Mesodermal cell (in vitro differentiated cells): ENCODE measurements at regions not wholly inside any gene's neighbourhood (a gene's known extent, or its start where the extent isn't known, plus 50 kb on each side); places are given as distances from the start of the nearest gene placed in this dataset.

Source experiments
- H3K27ac ChIP-seq: 2 replicates; pipeline ENCODE4 v1.7.0; 2013; ENCODE audit warnings: mild to moderate bottlenecking, low read depth, low read length, moderate library complexity; ENCODE audit not compliant: severe bottlenecking
- H3K36me3 ChIP-seq: 2 replicates; pipeline ENCODE4 v1.7.1; 2013; ENCODE audit warnings: mild to moderate bottlenecking, low read length, moderate library complexity; ENCODE audit not compliant: control insufficient read depth, insufficient read depth
- H3K4me1 ChIP-seq: one replicate; pipeline ENCODE4 v1.7.1; 2013; ENCODE audit warnings: mild to moderate bottlenecking, low read length; ENCODE audit not compliant: insufficient read depth, control insufficient read depth, poor library complexity, severe bottlenecking
- H3K4me3 ChIP-seq: 2 replicates; pipeline ENCODE4 v1.7.0; 2013; ENCODE audit warnings: low read length, control low read depth, mild to moderate bottlenecking; ENCODE audit not compliant: insufficient read depth, poor library complexity, severe bottlenecking; ENCODE audit errors: extremely low read depth
- H3K9me3 ChIP-seq: 2 replicates; pipeline ENCODE4 v1.7.1; 2013; ENCODE audit warnings: mild to moderate bottlenecking, low read length, moderate library complexity; ENCODE audit not compliant: control insufficient read depth
- WGBS, 2 experiments: methylation state at CpG; one replicate each; pipeline ENCODE4 v1.1.5; 2013; ENCODE audit warnings: missing lambda C conversion rate in 2 of 2; ENCODE audit not compliant: insufficient coverage in 2 of 2; 5-methylcytosine and 5-hydroxymethylcytosine counted together

DNA sequence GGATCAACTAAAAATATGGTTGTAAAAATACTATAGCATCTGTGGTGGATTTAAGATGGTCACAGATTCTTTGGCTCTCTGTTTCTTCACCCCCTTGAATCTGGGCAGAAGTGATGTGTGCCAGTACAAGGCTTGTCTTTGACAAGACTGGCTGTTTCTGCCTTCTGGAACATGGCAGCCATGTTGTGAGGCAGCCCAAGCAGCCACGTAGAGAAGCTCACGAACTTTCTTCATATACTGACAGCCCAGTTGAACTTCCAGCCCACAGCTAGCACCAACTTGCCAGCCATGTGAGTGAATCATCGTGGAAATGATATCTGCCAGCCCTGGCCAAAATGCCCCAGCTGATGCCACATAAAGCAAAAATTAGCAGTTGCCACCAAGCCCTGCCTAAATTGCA, 110.8 kb downstream of the BOD1 start:
- no peak overlapping the region for H3K27ac ChIP-seq
- no peaks in the 10 kb centered on the region for H3K9me3 ChIP-seq
- 82 to 92% methylated on average over 2 to 3 of the region's 3 CpGs for WGBS, 2 experiments
- no peaks in the 10 kb centered on the region for H3K4me1 ChIP-seq
- H3K4me3 ChIP-seq = no peak overlapping the region
- no peaks in the 10 kb centered on the region for H3K36me3 ChIP-seq

DNA sequence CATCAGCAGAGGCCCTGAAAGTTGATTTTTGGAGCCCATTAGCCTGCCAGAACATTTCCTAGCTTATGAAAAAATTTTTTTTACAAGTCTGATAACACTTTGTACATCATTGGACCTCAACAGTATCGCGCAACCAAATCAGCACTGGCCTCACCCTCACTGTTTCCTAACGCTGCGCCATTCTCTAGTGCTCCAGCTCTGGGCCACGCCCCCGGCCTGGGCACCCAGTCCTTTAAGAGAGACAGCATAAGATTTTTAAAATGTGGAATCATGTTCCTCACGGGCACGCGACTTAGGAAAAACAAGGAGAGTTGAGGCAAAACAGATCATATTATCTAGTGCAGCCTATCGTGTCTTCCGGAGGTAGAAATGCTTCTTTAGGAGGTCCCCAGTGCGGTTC, 114.5 kb downstream of the BOD1 start:
- Histone ChIP-seq H3K4me3 (no peak overlapping the region), H3K9me3 (no peaks in the 10 kb centered on the region), H3K36me3 (no peaks in the 10 kb centered on the region), H3K27ac (no peak overlapping the region), H3K4me1 (peaks cover 21% of the 10 kb centered on the region)
- WGBS, 2 experiments = 95 to 96% methylated on average over 12 of the region's 12 CpGs

DNA sequence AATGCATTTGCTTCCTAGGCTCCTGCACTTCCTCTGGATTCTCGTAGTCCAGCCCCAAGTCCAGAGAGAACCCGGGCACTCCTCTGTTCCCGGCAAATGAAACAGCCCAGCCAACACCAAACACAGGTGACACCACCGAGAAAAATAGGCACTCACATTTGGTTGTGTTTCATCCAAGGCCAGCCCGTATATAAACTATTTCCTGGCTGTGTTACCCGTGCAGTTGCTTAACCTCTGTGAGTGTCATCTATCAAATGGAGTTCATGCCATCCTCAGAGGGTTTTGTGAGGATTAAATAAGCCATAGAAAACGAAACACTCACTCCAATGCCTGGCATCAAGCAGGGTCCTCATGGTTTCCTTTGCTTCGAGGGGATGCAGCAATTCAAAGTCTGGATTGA, 115.2 kb downstream of the BOD1 start:
- 92 to 93% methylated on average over 4 to 8 of the region's 8 CpGs for WGBS, 2 experiments

DNA sequence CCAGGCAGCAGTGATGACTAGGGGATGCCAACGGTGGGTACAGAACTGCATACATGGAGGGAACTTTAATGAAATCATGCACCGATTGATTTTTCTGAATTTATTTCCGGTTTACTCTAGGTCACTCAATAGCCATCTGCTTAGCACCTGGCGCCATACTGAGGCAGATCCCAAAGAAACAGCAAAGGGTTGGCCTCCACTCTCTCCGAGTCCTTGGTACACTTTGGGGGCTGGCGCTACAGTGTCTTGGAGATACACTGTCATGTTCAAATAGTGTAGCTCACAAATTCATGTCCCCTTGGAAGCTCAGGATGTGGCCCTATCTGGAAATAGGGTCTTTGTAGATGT, 116.3 kb downstream of the BOD1 start:
- Histone ChIP-seq H3K4me3 (no peak overlapping the region), H3K27ac (no peak overlapping the region), H3K36me3 (no peaks in the 10 kb centered on the region), H3K9me3 (no peaks in the 10 kb centered on the region), H3K4me1 (peaks cover 23% of the 10 kb centered on the region)
- 100% methylated on average over 5 to 6 of the region's 6 CpGs for WGBS, 2 experiments

More for the DNA sequence above, 115.2 kb downstream of the BOD1 start:
- no peaks in the 10 kb centered on the region for H3K36me3 ChIP-seq
- peaks cover 23% of the 10 kb centered on the region for H3K4me1 ChIP-seq
- no peak overlapping the region for H3K4me3 ChIP-seq
- H3K9me3 ChIP-seq = no peaks in the 10 kb centered on the region
- H3K27ac ChIP-seq = no peak overlapping the region

DNA sequence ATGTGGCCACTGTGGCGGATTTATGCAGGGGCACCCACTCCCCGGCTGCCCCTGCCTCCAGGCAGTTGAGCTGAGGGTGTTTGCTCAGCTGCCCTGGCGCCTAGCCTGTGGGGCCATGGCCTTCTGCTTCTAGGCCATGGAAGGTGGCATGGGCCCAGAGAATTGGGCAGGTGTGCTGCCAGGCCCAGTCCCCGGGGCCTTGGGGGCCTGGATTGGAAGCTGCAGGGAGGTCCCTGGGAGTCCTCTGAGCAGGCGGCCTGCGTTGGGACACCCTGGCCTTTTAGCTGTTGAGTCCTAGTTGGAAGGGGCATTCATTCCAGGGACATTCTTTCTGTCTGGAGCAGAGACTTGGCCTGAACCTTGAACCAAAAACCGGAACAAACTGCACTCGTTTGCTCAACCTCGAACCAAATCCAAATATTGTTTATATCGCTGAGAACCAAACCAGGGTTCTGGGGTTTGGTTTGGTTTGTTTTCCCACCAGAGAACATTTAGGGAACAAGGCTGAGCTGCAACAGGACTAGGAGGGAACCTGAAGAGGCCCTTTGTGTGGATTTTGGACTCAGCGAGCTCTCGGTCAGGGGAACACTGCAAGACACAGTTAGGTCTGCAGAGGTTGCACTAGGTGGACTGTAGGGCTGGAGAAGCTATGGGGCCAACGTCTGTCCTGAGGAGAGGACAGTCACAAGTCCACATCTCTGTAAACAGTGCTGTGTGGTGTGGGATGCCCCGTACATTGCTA, 116.8 kb downstream of the BOD1 start:
- H3K4me1 ChIP-seq = peaks cover 23% of the 10 kb centered on the region
- WGBS, 2 experiments = 94% methylated on average over 13 of the region's 14 CpGs
- H3K27ac ChIP-seq = no peak overlapping the region
- H3K9me3 ChIP-seq = no peaks in the 10 kb centered on the region
- H3K36me3 ChIP-seq = no peaks in the 10 kb centered on the region
- H3K4me3 ChIP-seq = no peak overlapping the region

DNA sequence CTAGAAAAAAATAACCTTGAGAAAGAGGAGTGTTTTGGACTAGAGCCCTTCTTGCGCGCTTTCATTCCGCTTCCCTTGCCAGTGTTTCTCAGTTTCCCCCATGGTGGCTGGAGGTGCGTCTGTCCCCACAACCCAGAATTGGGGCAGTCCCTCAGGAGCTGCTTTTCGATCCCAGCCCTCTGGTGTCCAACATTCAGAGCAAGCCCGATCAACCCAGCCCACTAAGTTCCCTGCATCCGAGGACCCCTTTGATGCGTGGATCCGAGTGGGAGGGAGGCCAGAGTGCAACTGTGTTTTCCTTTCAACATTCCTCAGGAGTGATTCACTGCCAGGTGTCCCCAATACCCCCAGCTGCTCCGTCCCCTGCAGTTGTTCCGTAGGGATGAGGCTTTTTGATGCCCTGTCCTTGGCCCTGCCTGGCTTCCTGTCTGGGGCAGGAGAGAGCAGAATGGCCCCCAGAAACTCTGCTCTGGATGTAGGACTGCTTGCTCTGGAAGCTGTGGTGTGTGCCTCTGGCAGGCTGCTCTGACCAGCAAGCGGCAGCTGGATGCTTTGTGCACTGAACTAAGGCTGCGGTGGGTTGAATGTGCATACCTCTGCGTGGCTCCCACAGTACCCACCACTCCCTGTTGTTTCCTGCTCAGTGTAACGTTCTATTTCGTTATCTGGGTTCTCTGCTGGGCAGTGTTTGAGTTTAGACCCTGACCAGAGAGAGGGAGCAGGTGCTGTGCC, 117.5 kb downstream of the BOD1 start:
- Histone ChIP-seq H3K9me3 (no peaks in the 10 kb centered on the region), H3K4me3 (no peak overlapping the region), H3K36me3 (no peaks in the 10 kb centered on the region), H3K4me1 (peaks cover 23% of the 10 kb centered on the region), H3K27ac (peak overlapping the region; percentile 74)
- 69 to 72% methylated on average over 12 to 16 of the region's 16 CpGs for WGBS, 2 experiments

DNA sequence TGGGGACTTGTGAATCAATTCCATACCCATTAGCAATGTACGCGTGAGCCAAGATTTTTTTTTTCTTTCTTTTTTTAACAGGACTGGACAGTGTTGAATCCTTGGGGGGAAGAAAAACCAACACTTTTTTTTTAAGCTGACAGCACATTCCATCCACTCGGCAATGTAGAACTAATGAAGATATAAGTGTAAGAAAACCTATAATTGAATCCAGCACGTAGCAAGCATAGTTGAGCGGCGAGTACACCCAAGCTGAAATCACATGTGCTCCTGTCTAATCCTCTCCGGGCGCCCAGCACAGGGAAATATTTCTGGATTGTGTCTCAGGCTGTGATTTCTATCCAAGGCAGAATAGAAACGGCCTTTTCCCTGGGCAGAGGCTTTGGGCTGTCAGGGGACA, 118.2 kb downstream of the BOD1 start:
- Histone ChIP-seq H3K4me1 (peaks cover 23% of the 10 kb centered on the region), H3K36me3 (no peaks in the 10 kb centered on the region), H3K27ac (peak overlapping the region; percentile 74), H3K4me3 (no peak overlapping the region), H3K9me3 (no peaks in the 10 kb centered on the region)
- WGBS, 2 experiments = 75 to 84% methylated on average over 3 to 6 of the region's 9 CpGs

DNA sequence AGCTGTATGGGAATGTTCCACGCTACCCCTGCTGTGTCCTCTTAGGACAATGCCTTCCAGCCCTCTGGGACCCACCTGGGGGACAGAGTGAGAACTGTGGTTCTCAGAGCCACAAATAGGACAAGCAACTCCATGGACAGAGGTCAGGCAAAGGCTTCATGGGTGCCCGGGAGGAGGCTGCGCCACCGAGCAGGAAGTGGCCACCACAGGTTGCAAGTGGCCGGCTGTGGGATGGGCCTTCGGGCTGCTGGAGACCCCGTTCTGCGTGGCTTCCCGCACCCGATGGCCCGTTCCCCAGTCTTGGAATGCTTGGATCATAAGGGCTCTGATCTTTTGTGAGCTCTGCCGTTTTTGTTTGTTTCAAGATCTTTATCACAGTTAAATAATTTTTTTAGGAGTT, 118.8 kb downstream of the BOD1 start:
- Histone ChIP-seq H3K4me3 (no peak overlapping the region), H3K27ac (no peak overlapping the region), H3K36me3 (no peaks in the 10 kb centered on the region), H3K4me1 (peaks cover 23% of the 10 kb centered on the region), H3K9me3 (no peaks in the 10 kb centered on the region)
- 88 to 94% methylated on average over 7 to 11 of the region's 12 CpGs for WGBS, 2 experiments

DNA sequence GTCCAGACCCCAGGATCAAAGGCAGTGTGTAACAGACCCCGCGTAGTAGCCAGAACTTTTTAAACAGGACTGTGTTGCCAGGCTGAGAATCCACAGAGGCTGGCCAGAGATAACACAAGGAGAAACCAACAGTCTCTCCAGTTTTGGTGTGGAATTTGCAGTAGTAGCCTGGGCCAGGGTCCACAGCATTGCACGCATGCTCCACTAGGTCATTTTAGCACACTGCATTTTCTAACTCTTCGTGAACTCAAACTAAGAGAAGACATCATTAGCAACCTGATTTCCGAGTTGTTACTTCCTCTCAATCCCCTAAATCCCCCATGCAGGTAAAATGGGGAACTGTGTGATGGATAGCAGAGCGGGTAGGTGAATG, 119.6 kb downstream of the BOD1 start:
- WGBS, 2 experiments = 97 to 100% methylated on average over 3 to 5 of the region's 6 CpGs
- Histone ChIP-seq H3K27ac (peak overlapping the region; percentile 49), H3K36me3 (no peaks in the 10 kb centered on the region), H3K4me1 (peaks cover 23% of the 10 kb centered on the region), H3K9me3 (no peaks in the 10 kb centered on the region), H3K4me3 (no peak overlapping the region)

DNA sequence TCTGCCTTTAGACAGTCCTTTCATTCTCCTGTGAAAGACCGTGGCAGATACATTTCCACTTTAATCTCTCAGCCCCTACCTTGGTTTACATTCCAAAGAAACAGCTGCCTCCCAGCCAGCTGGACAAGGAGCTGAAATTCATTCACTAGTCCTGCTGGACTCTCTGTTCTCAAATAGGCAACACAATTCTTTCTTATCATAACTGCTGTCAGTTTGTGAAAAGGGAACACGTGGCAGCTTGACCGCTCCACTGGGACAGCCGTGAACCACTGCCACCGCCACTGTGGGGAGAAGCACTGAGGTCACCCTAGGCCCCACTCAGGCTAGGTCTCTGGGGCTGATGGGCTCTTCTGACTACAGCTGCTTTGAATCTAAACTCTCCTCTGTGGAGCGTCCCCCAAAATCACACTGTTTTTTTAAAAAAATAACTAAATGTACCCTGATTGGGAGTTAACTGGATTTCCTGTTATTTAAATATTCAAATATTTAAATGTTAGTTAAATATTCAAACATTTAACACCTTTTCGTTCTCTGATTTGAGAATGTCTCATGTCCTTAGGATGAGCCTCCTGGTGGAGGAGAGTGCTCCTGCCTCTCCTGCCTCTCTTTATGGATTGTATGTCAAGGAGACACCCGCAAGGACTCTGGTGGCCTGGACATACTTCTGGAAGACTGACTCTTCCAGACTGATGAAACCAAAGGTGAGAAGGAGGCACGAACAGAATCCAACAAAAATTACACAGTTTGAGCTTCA, 120.1 kb downstream of the BOD1 start:
- H3K27ac ChIP-seq = peak overlapping the region; percentile 60
- H3K4me3 ChIP-seq = no peak overlapping the region
- H3K4me1 ChIP-seq = peaks cover 23% of the 10 kb centered on the region
- H3K36me3 ChIP-seq = no peaks in the 10 kb centered on the region
- WGBS, 2 experiments = 84 to 89% methylated on average over 6 of the region's 9 CpGs
- no peaks in the 10 kb centered on the region for H3K9me3 ChIP-seq
